H1 (cell line): ENCODE measurements at regions not wholly inside any gene's neighbourhood (a gene's known extent, or its start where the extent isn't known, plus 50 kb on each side); places are given as distances from the start of the nearest gene placed in this dataset.

Experiments used
- CTCF ChIA-PET: fragments of 300-600 bp; sonication (Branson Sonifier 250); formaldehyde crosslinking; loops from one replicate; lab custom pipeline; 2021; ENCODE audit not compliant: partially characterized antibody; lab: Charles Lee
- POLR2A ChIA-PET: fragments of 300-600 bp; sonication (Branson Sonifier 250); formaldehyde crosslinking; loops from one replicate; lab custom pipeline; 2021; ENCODE audit warnings: inconsistent platforms; ENCODE audit not compliant: partially characterized antibody; lab: Charles Lee
- DNase-seq, 2 experiments: peaks; one replicate each; pipeline versions ENCODE4 v3.0.0 to v3.0.0-alpha.2; 2010 to 2022; ENCODE audit warnings: low spot score in 2 of 2, low read depth in 1 of 2, mixed read lengths in 1 of 2
- FAIRE-seq: peaks from 2 replicates; lab custom pipeline; 2011; peaks lifted over from hg19 to GRCh38; lab: Jason Lieb, UNC
- H2AFZ ChIP-seq: 2 replicates; pipeline ENCODE4 v1.8.1; 2012; ENCODE audit warnings: low read length, inconsistent platforms
- H2AK5ac ChIP-seq: 2 replicates; pipeline ENCODE4 v1.6.1; 2013; ENCODE audit warnings: low read depth, low read length
- H2BK120ac ChIP-seq: replicated peaks from 2 replicates; pipeline ENCODE3; 2013; ENCODE audit warnings: low read depth, low read length, inconsistent platforms
- H2BK12ac ChIP-seq: 2 replicates; pipeline ENCODE4 v1.6.1; 2013; ENCODE audit warnings: low read depth, low read length
- H2BK15ac ChIP-seq: 2 replicates; pipeline ENCODE4 v1.6.1; 2013; ENCODE audit warnings: low read length
- H2BK20ac ChIP-seq: 2 replicates; pipeline ENCODE4 v1.6.1; 2013; ENCODE audit warnings: low read length
- H2BK5ac ChIP-seq: 2 replicates; pipeline ENCODE4 v1.6.1; 2013; ENCODE audit warnings: low read depth, low read length
- H3K14ac ChIP-seq: 2 replicates; pipeline ENCODE4 v1.6.1; 2013; ENCODE audit warnings: inconsistent platforms; ENCODE audit not compliant: insufficient read length
- H3K18ac ChIP-seq: 2 replicates; pipeline ENCODE4 v1.6.1; 2013; ENCODE audit warnings: low read length; ENCODE audit errors: extremely low read depth
- H3K23ac ChIP-seq: 2 replicates; pipeline ENCODE4 v1.6.1; 2013; ENCODE audit warnings: inconsistent platforms; ENCODE audit not compliant: insufficient read length
- H3K23me2 ChIP-seq: 2 replicates; pipeline ENCODE4 v1.6.1; 2013; ENCODE audit warnings: low read depth, low read length
- H3K27ac ChIP-seq: 2 replicates; pipeline ENCODE4 v1.6.1; 2011; ENCODE audit warnings: low read depth, low read length, inconsistent platforms
- H3K27me3 ChIP-seq, 4 experiments: replicated peaks in 1 of 4; 1 replicate in 1 of 4; 2 replicates in 3 of 4; pipeline versions ENCODE4 v1.6.1 to v1.8.1; 2011 to 2013; ENCODE audit warnings: low read length in 3 of 4, mild to moderate bottlenecking in 3 of 4, inconsistent platforms in 2 of 4, mixed read lengths in 2 of 4, moderate library complexity in 1 of 4; ENCODE audit not compliant: control insufficient read depth in 3 of 4, insufficient read depth in 3 of 4; ENCODE audit errors: extremely low read depth in 1 of 4
- H3K36me3 ChIP-seq, 4 experiments: 2 replicates each; pipeline versions ENCODE4 v1.6.1 to v1.8.1; 2011 to 2013; ENCODE audit warnings: mild to moderate bottlenecking in 4 of 4, low read length in 3 of 4, moderate library complexity in 2 of 4, control low read depth in 1 of 4, inconsistent platforms in 1 of 4; ENCODE audit not compliant: insufficient read depth in 4 of 4, control insufficient read depth in 2 of 4
- H3K4ac ChIP-seq: replicated peaks from 2 replicates; pipeline ENCODE3; 2013; ENCODE audit warnings: low read length, low read depth, mixed read lengths, inconsistent platforms; ENCODE audit not compliant: insufficient read length
- H3K4me1 ChIP-seq, 4 experiments: replicated peaks in 1 of 4; 1 replicate in 1 of 4; 2 replicates in 3 of 4; pipeline versions ENCODE4 v1.6.1 to v1.8.1; 2011 to 2013; ENCODE audit warnings: low read length in 3 of 4, inconsistent platforms in 2 of 4, mixed read lengths in 1 of 4; ENCODE audit not compliant: insufficient read depth in 4 of 4, control insufficient read depth in 3 of 4
- H3K4me2 ChIP-seq, 2 experiments: 2 replicates each; pipeline versions ENCODE4 v1.6.1 to v1.8.1; 2011 to 2013; ENCODE audit warnings: low read depth in 2 of 2, low read length in 2 of 2, control low read depth in 1 of 2, inconsistent platforms in 1 of 2, mild to moderate bottlenecking in 1 of 2; ENCODE audit not compliant: insufficient read depth in 1 of 2
- H3K4me3 ChIP-seq, 4 experiments: fragments of 200-600, 300-600 bp in 1 of 4; sonication (generic), shearing (Covaris generic), sonication (Bioruptor Twin) in 1 of 4; 2 replicates each; pipeline versions ENCODE4 v1.5.1 to v1.8.1; 2011 to 2016; ENCODE audit warnings: low read length in 4 of 4, low read depth in 3 of 4, control low read depth in 2 of 4, inconsistent platforms in 2 of 4, mild to moderate bottlenecking in 2 of 4, mixed read lengths in 1 of 4, moderate library complexity in 1 of 4; ENCODE audit not compliant: insufficient read depth in 2 of 4; ENCODE audit errors: extremely low read depth in 1 of 4
- H3K56ac ChIP-seq: replicated peaks from 2 replicates; pipeline ENCODE3; 2013; ENCODE audit warnings: low read depth, mild to moderate bottlenecking, mixed read lengths, low read length, inconsistent platforms; ENCODE audit not compliant: insufficient read length
- H3K79me1 ChIP-seq: 2 replicates; pipeline ENCODE4 v1.6.1; 2013; ENCODE audit warnings: low read depth, low read length, control low read depth
- H3K79me2 ChIP-seq, 2 experiments: 2 replicates each; pipeline versions ENCODE4 v1.6.1 to v1.8.1; 2012 to 2013; ENCODE audit warnings: low read length in 2 of 2, mild to moderate bottlenecking in 2 of 2, inconsistent platforms in 1 of 2; ENCODE audit not compliant: insufficient read depth in 2 of 2, control insufficient read depth in 1 of 2
- H3K9ac ChIP-seq, 4 experiments: replicated peaks in 1 of 4; 1 replicate in 1 of 4; 2 replicates in 3 of 4; pipeline versions ENCODE4 v1.6.1 to v1.8.1; 2011 to 2013; ENCODE audit warnings: low read depth in 3 of 4, low read length in 3 of 4, control low read depth in 2 of 4, mild to moderate bottlenecking in 2 of 4, moderate library complexity in 2 of 4, inconsistent platforms in 1 of 4; ENCODE audit errors: extremely low read depth in 1 of 4
- H3K9me3 ChIP-seq, 2 experiments: 2 replicates each; pipeline versions ENCODE4 v1.6.1 to v1.8.1; 2012 to 2013; ENCODE audit warnings: mild to moderate bottlenecking in 2 of 2, moderate library complexity in 2 of 2, control low read depth in 1 of 2, inconsistent platforms in 1 of 2, low read depth in 1 of 2, low read length in 1 of 2, mixed read lengths in 1 of 2; ENCODE audit not compliant: insufficient read depth in 2 of 2
- H4K20me1 ChIP-seq, 2 experiments: replicated peaks in 1 of 2; 2 replicates each; pipeline versions ENCODE3 to v1.8.1; 2011 to 2013; ENCODE audit warnings: inconsistent platforms in 2 of 2, low read length in 2 of 2, mild to moderate bottlenecking in 1 of 2; ENCODE audit not compliant: insufficient read depth in 2 of 2, control insufficient read depth in 1 of 2
- H4K5ac ChIP-seq: 2 replicates; pipeline ENCODE4 v1.6.1; 2013; ENCODE audit warnings: low read length, low read depth, mixed read lengths, inconsistent platforms; ENCODE audit not compliant: insufficient read length
- H4K8ac ChIP-seq: 2 replicates; pipeline ENCODE4 v1.8.0; 2013; ENCODE audit warnings: mild to moderate bottlenecking, moderate library complexity, low read length, inconsistent platforms; ENCODE audit not compliant: insufficient read depth; ENCODE audit errors: extremely low read depth
- H4K91ac ChIP-seq: replicated peaks from 2 replicates; pipeline ENCODE3; 2013; ENCODE audit warnings: low read length, mixed read lengths, inconsistent platforms; ENCODE audit not compliant: insufficient read length
- ASH2L ChIP-seq: fragments of 200-600, 300-600 bp; sonication (generic); IDR thresholded peaks from one replicate; pipeline ENCODE4 v1.7.1; 2017; ENCODE audit warnings: low read length
- EP300 ChIP-seq, 2 experiments: IDR thresholded peaks; 1 replicate in 1 of 2; 2 replicates in 1 of 2; pipeline ENCODE4 v1.6.1; 2011 to 2012; ENCODE audit warnings: low read depth in 2 of 2, low read length in 2 of 2, mild to moderate bottlenecking in 2 of 2, borderline replicate concordance in 1 of 2, inconsistent platforms in 1 of 2, moderate library complexity in 1 of 2
- EZH2 ChIP-seq: fragments of 200-600 bp; sonication (generic); IDR thresholded peaks from 2 replicates; pipeline ENCODE4 v1.7.1; 2012; ENCODE audit warnings: low read depth, mild to moderate bottlenecking, moderate library complexity, low read length, inconsistent platforms; ENCODE audit not compliant: severe bottlenecking
- GTF2F1 ChIP-seq: IDR thresholded peaks from 2 replicates; pipeline ENCODE4 v1.6.1; 2012; ENCODE audit warnings: low read depth, low read length, improper control_type of control experiment, borderline replicate concordance
- HDAC2 ChIP-seq, 2 experiments: fragments of 300-600 bp in 1 of 2; sonication (generic) in 1 of 2; IDR thresholded peaks; 2 replicates each; pipeline ENCODE4 v1.6.1; 2011 to 2012; ENCODE audit warnings: low read depth in 2 of 2, low read length in 2 of 2, mild to moderate bottlenecking in 2 of 2, moderate library complexity in 2 of 2, borderline replicate concordance in 1 of 2, inconsistent platforms in 1 of 2
- PHF8 ChIP-seq: fragments of 200-600 bp; sonication (generic); conservative IDR thresholded peaks from 2 replicates; pipeline ENCODE4 v1.7.1; 2012; ENCODE audit warnings: low read depth, mild to moderate bottlenecking, inconsistent platforms, low read length, moderate library complexity
- SP4 ChIP-seq: IDR thresholded peaks from 2 replicates; pipeline ENCODE4 v1.6.1; 2012; ENCODE audit warnings: low read length, inconsistent platforms
- WGBS, 2 experiments: shearing (Covaris generic) in 1 of 2; methylation state at CpG; one replicate each; pipeline versions ENCODE4 v1.1.6 to v1.1.7; 2013 to 2015; ENCODE audit warnings: low lambda C conversion rate in 2 of 2, mixed read lengths in 2 of 2, inconsistent platforms in 1 of 2, low coverage in 1 of 2, missing lambda C conversion rate in 1 of 2; ENCODE audit not compliant: insufficient replicate concordance in 2 of 2, insufficient coverage in 1 of 2, insufficient read length in 1 of 2; ENCODE audit errors: extremely low coverage in 1 of 2, missing lambda C conversion rate in 1 of 2; 5-methylcytosine and 5-hydroxymethylcytosine counted together
- TF ChIP-seq, protein P1 (sequence below): IDR thresholded peaks from 2 replicates; pipeline ENCODE4 v1.6.1; 2012; ENCODE audit warnings: low read length, inconsistent platforms
- TF ChIP-seq, protein P2 (sequence below): IDR thresholded peaks from 2 replicates; pipeline ENCODE4 v1.6.1; 2011; ENCODE audit warnings: low read depth, mild to moderate bottlenecking, low read length; ENCODE audit not compliant: insufficient read depth

DNA sequence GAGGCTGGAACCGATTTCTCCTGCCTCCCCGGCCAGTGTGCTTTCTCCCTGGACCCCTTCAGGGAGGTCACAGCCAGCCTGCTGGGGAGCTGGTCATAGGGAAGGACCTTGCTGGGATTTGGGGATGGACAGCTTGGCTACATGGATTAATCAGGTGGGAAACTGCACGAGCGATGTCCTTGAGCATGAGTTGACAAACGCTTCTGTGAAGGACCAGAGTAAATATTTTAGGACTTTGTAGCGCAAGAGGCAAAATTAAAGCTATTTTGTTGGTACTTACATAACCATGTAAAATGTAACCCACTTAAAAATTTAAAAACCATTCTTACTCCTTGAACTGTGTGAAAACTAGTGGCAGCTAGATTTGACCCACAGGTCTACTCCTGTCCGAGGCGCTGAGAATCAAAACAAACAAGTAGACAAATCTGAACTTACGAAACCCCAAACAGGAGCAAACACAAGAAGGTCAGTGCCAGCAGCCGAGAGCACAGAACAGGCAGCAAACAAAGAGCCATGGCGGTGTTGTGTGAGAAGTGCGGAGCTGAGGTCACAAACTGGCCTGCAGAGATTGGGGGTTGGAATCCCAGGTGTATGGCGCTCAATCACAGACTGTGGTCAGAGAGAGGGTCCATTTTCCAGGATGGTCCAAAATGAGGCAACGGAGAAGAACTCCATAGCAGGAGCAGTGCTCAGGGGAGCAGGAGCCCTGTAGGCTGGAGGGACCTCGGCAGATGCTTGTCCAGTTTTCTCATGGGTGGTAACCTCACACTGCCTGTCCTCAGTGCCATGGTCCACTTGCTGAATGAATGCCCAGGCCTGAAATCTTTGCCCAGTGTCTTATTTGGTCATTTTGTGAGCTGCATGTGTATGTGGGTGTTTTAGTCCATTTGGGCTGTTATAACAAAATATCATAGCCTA is 79.2 kb upstream of the CLMN start:
- H2BK12ac ChIP-seq: no peak overlapping the region
- ChIA-PET CTCF (interaction anchor here (0.7 kb wide), 1 partner anchor 12 kb away, joined by 3 read pairs; no protein-coding TSS in a partner anchor), POLR2A (no interaction called here)
- H3K9ac ChIP-seq: no peak overlapping the region
- no peak overlapping the region; the same call in 1 of the 2 replicates for H4K8ac ChIP-seq
- H3K4me3 ChIP-seq: no peak overlapping the region
- no peak overlapping the region for H2BK5ac ChIP-seq
- H3K4me1 ChIP-seq: no peaks in the 10 kb centered on the region; a peak in 1 of 7 replicates
- H2AK5ac ChIP-seq: no peak overlapping the region
- H3K4ac ChIP-seq: no peak overlapping the region
- peaks cover 11% of the 10 kb centered on the region for H3K23me2 ChIP-seq
- H3K4me2 ChIP-seq: no peak overlapping the region
- FAIRE-seq: no peak
- H2BK20ac ChIP-seq: no peak overlapping the region
- H3K27ac ChIP-seq: no peak overlapping the region
- H3K18ac ChIP-seq: no peak overlapping the region
- H3K79me2 ChIP-seq: no peaks in the 10 kb centered on the region
- no peak overlapping the region for H3K56ac ChIP-seq
- H4K20me1 ChIP-seq: peaks cover 0 to 10% of the 10 kb centered on the region in 2 experiments
- no peak overlapping the region for H3K14ac ChIP-seq
- H4K5ac ChIP-seq: no peak overlapping the region
- no peak overlapping the region for H3K23ac ChIP-seq
- H3K27me3 ChIP-seq: no peaks in the 10 kb centered on the region
- no peak overlapping the region for H2BK120ac ChIP-seq
- no peak overlapping the region for H2BK15ac ChIP-seq
- H3K36me3 ChIP-seq: no peaks in the 10 kb centered on the region
- DNase-seq: no peak
- no peak overlapping the region for H4K91ac ChIP-seq
- H3K9me3 ChIP-seq: no peaks in the 10 kb centered on the region
- WGBS, 2 experiments: 94% methylated on average over 15 of the region's 15 CpGs; no CpG with 5 or more reads in 1 of the 2 experiments
- no peak overlapping the region for H2AFZ ChIP-seq
- no peaks in the 10 kb centered on the region for H3K79me1 ChIP-seq
- TF ChIP-seq, protein P1, sequence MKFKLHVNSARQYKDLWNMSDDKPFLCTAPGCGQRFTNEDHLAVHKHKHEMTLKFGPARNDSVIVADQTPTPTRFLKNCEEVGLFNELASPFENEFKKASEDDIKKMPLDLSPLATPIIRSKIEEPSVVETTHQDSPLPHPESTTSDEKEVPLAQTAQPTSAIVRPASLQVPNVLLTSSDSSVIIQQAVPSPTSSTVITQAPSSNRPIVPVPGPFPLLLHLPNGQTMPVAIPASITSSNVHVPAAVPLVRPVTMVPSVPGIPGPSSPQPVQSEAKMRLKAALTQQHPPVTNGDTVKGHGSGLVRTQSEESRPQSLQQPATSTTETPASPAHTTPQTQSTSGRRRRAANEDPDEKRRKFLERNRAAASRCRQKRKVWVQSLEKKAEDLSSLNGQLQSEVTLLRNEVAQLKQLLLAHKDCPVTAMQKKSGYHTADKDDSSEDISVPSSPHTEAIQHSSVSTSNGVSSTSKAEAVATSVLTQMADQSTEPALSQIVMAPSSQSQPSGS: no peak
- TF ChIP-seq PHF8 (no peak), HDAC2 (IDR thresholded peaks at IDR 0.05; ENCODE audit: borderline replicate concordance in 1 of 2, low read depth in 2 of 2, low read length in 2 of 2) (no peak), EP300 (IDR thresholded peaks at IDR 0.05; ENCODE audit: borderline replicate concordance in 1 of 2, low read depth in 2 of 2, low read length in 2 of 2) (no peak), SP4 (no peak), ASH2L (no peak), EZH2 (no peak), GTF2F1 (no peak)
- TF ChIP-seq, protein P2, sequence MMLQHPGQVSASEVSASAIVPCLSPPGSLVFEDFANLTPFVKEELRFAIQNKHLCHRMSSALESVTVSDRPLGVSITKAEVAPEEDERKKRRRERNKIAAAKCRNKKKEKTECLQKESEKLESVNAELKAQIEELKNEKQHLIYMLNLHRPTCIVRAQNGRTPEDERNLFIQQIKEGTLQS: no peak
